22Rv1 (cell line): ENCODE measurements at regions not wholly inside any gene's neighbourhood (a gene's known extent, or its start where the extent isn't known, plus 50 kb on each side); places are given as distances from the start of the nearest gene placed in this dataset.

Experiments
- ZFX ChIP-seq: fragments of 450-650 bp; IDR thresholded peaks from 2 replicates; pipeline ENCODE4 v1.6.1; 2017; ENCODE audit warnings: antibody characterized with exemption, borderline replicate concordance
- TF ChIP-seq, protein P1 (sequence below): fragments of 450-650 bp; IDR thresholded peaks from 2 replicates; pipeline ENCODE4 v1.5.1; 2017; ENCODE audit warnings: mild to moderate bottlenecking

DNA sequence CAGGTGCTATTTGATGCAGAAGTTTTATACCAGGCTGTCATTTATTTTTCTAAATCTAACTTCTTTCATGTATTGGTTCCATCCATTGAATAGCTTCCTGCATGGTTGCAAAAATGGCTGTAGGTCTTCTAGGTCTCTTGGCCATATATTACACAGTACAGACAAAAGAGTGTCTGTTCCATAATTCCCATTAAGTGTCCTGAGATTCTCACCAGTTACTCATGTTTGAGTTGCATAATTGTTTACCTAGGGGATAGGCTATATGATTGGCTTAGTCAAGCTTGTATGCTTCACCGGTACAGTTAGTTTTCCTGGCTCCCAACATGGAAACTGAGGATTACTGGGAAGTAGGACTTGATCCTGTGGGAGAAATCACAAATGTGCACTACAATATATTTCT is 399.4 kb upstream of the NUDT12 start:
- no peak for TF ChIP-seq ZFX
- TF ChIP-seq, protein P1, sequence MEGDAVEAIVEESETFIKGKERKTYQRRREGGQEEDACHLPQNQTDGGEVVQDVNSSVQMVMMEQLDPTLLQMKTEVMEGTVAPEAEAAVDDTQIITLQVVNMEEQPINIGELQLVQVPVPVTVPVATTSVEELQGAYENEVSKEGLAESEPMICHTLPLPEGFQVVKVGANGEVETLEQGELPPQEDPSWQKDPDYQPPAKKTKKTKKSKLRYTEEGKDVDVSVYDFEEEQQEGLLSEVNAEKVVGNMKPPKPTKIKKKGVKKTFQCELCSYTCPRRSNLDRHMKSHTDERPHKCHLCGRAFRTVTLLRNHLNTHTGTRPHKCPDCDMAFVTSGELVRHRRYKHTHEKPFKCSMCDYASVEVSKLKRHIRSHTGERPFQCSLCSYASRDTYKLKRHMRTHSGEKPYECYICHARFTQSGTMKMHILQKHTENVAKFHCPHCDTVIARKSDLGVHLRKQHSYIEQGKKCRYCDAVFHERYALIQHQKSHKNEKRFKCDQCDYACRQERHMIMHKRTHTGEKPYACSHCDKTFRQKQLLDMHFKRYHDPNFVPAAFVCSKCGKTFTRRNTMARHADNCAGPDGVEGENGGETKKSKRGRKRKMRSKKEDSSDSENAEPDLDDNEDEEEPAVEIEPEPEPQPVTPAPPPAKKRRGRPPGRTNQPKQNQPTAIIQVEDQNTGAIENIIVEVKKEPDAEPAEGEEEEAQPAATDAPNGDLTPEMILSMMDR = no peak
